ENCODE measurements at regions not wholly inside any gene's neighbourhood (a gene's known extent, or its start where the extent isn't known, plus 50 kb on each side); places are given as distances from the start of the nearest gene placed in this dataset.

- Histone ChIP-seq H3K4me3 (replicated peaks; ENCODE audit: insufficient read depth, low read length) (no peak overlapping the region), H3K27me3 (ENCODE audit: insufficient read depth, poor library complexity, severe bottlenecking) (peaks cover 2% of the 10 kb centered on the region), H3K27ac (replicated peaks) (no peak overlapping the region)
- DNase-seq (ENCODE audit: low read depth in 1 of 2, low spot score in 1 of 2), result no peak
- TF ChIP-seq POLR2AphosphoS5 (IDR thresholded peaks at IDR 0.05; ENCODE audit: low read depth) (no peak), REST (IDR thresholded peaks at IDR 0.05; ENCODE audit: insufficient replicate concordance, low read depth) (no peak), GABPA (IDR thresholded peaks at IDR 0.05; ENCODE audit: low read depth) (no peak), SPI1 (IDR thresholded peaks at IDR 0.05; ENCODE audit: borderline replicate concordance, low read depth) (no peak)
These were observed 305.1 kb downstream of the ZNF621 start for GRCh38 chr3:40829876-40830275.

- TF ChIP-seq GABPA (IDR thresholded peaks at IDR 0.05; ENCODE audit: low read depth) (no peak), REST (IDR thresholded peaks at IDR 0.05; ENCODE audit: insufficient replicate concordance, low read depth) (no peak), CTCF (IDR thresholded peaks at IDR 0.05; ENCODE audit: insufficient read depth, low read length) (no peak), SPI1 (IDR thresholded peaks at IDR 0.05; ENCODE audit: borderline replicate concordance, low read depth) (no peak), POLR2AphosphoS5 (IDR thresholded peaks at IDR 0.05; ENCODE audit: low read depth) (no peak)
- H3K4me3 ChIP-seq (replicated peaks; ENCODE audit: insufficient read depth, low read length), result no peak overlapping the region
These were observed 312.5 kb downstream of the ZNF621 start for GRCh38 chr3:40837300-40837699.

GRCh38 chr3:40841131-40841530, 316.4 kb downstream of the ZNF621 start:
- H3K27me3 ChIP-seq (ENCODE audit: insufficient read depth, poor library complexity, severe bottlenecking), result no peaks in the 10 kb centered on the region

More at GRCh38 chr3:40837300-40837699, 312.5 kb downstream of the ZNF621 start:
- no peak for DNase-seq (ENCODE audit: low read depth in 1 of 2, low spot score in 1 of 2)
- peaks cover 2% of the 10 kb centered on the region for H3K27me3 ChIP-seq (ENCODE audit: insufficient read depth, poor library complexity, severe bottlenecking)
- no peak overlapping the region for H3K27ac ChIP-seq (replicated peaks)

More at GRCh38 chr3:40841131-40841530, 316.4 kb downstream of the ZNF621 start:
- DNase-seq (ENCODE audit: low read depth in 1 of 2, low spot score in 1 of 2), result no peak
- H3K27ac ChIP-seq (replicated peaks), result no peak overlapping the region
- H3K4me3 ChIP-seq (replicated peaks; ENCODE audit: insufficient read depth, low read length), result no peak overlapping the region
- no peak for TF ChIP-seq GABPA (IDR thresholded peaks at IDR 0.05; ENCODE audit: low read depth)
- no peak for TF ChIP-seq REST (IDR thresholded peaks at IDR 0.05; ENCODE audit: insufficient replicate concordance, low read depth)
- no peak for TF ChIP-seq CTCF (IDR thresholded peaks at IDR 0.05; ENCODE audit: insufficient read depth, low read length)
- TF ChIP-seq POLR2AphosphoS5 (IDR thresholded peaks at IDR 0.05; ENCODE audit: low read depth), result no peak
- no peak for TF ChIP-seq SPI1 (IDR thresholded peaks at IDR 0.05; ENCODE audit: borderline replicate concordance, low read depth)
